Lower leg skin (tissue), 3 donors: ENCODE measurements at regions not wholly inside any gene's neighbourhood (a gene's known extent, or its start where the extent isn't known, plus 50 kb on each side); places are given as distances from the start of the nearest gene placed in this dataset.

Experiments used
- POLR2A ChIP-seq, 2 donors: fragments of 450-650 bp; IDR thresholded peaks; one replicate each; pipeline ENCODE4 v1.6.1; 2016 to 2017; ENCODE audit warnings: antibody characterized with exemption in 2 of 2, mild to moderate bottlenecking in 1 of 2, moderate library complexity in 1 of 2
- TF ChIP-seq, protein P1 (sequence below), 3 donors: fragments of 450-650 bp; IDR thresholded peaks; one replicate each; pipeline ENCODE4 v1.5.1; 2016; ENCODE audit warnings: antibody characterized with exemption in 3 of 3, mild to moderate bottlenecking in 3 of 3, moderate library complexity in 2 of 3

DNA sequence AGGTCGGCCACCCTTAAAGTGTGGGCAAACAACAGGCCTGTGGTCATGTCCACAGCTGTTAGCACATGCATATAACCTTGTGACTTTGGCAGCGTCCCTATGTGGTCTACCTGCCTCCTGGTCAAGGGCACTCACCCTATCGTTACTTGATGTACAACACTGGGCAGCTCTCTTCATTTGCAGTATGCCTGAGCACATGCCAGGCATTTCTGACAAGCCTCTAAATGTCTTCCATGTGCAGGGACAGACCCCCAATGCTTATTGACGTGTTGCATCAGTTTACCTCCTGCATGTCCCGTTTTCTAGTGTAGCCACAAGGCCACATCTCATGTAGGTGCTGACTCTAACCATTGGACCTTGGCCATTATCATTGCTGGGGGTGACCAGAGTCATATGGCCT is 731.7 kb upstream of the MIR17HG start:
- TF ChIP-seq, protein P1, sequence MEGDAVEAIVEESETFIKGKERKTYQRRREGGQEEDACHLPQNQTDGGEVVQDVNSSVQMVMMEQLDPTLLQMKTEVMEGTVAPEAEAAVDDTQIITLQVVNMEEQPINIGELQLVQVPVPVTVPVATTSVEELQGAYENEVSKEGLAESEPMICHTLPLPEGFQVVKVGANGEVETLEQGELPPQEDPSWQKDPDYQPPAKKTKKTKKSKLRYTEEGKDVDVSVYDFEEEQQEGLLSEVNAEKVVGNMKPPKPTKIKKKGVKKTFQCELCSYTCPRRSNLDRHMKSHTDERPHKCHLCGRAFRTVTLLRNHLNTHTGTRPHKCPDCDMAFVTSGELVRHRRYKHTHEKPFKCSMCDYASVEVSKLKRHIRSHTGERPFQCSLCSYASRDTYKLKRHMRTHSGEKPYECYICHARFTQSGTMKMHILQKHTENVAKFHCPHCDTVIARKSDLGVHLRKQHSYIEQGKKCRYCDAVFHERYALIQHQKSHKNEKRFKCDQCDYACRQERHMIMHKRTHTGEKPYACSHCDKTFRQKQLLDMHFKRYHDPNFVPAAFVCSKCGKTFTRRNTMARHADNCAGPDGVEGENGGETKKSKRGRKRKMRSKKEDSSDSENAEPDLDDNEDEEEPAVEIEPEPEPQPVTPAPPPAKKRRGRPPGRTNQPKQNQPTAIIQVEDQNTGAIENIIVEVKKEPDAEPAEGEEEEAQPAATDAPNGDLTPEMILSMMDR (IDR thresholded peaks at IDR 0.05) = no peak
- no peak for TF ChIP-seq POLR2A (IDR thresholded peaks at IDR 0.05)
